Naive thymus-derived CD4-positive, alpha-beta T cell (primary cell): ENCODE measurements at regions not wholly inside any gene's neighbourhood (a gene's known extent, or its start where the extent isn't known, plus 50 kb on each side); places are given as distances from the start of the nearest gene placed in this dataset.
"Not testable (repeated sequence)": the region's sequence is repeated elsewhere in the genome, so short reads cannot be mapped to it uniquely, and the experiment has no call there.

Source experiments
- ATAC-seq: fragments of 150-1000 bp; cut with Tn5 transposase; 2 replicates; pipeline ENCODE4 v1.10.0; 2021; ENCODE audit warnings: mild to moderate bottlenecking, moderate library complexity
- CTCF ChIA-PET: fragments of 350-600 bp; sonication (Branson Sonifier 250); formaldehyde crosslinking; loops from one replicate; lab custom pipeline; 2021; ENCODE audit warnings: antibody characterized with exemption; lab: Charles Lee
- POLR2A ChIA-PET: fragments of 350-600 bp; sonication (Branson Sonifier 250); formaldehyde crosslinking; loops from one replicate; lab custom pipeline; 2021; ENCODE audit warnings: antibody characterized with exemption, inconsistent platforms; lab: Charles Lee
- DNase-seq, 9 donors: peaks; one replicate each; pipeline versions ENCODE4 v3.0.0 to v3.0.0-alpha.2; 2020 to 2022; ENCODE audit warnings: mixed read lengths in 1 of 9
- H3K27ac ChIP-seq: one replicate; pipeline ENCODE4 v1.7.0; 2013; ENCODE audit warnings: mild to moderate bottlenecking, low read depth, low read length, moderate library complexity
- H3K27me3 ChIP-seq, 2 donors: one replicate each; pipeline ENCODE4 v1.7.0; 2013; ENCODE audit warnings: low read length in 2 of 2, mild to moderate bottlenecking in 2 of 2, moderate library complexity in 2 of 2; ENCODE audit not compliant: control insufficient read depth in 2 of 2, insufficient read depth in 2 of 2
- H3K36me3 ChIP-seq, 3 experiments: 1 replicate in 2 of 3; 2 replicates in 1 of 3; pipeline ENCODE4 v1.7.0; 2013; ENCODE audit warnings: low read length in 3 of 3, mild to moderate bottlenecking in 3 of 3, moderate library complexity in 1 of 3; ENCODE audit not compliant: insufficient read depth in 3 of 3, control insufficient read depth in 2 of 3
- H3K4me1 ChIP-seq, 2 donors: one replicate each; pipeline ENCODE4 v1.7.0; 2013; ENCODE audit warnings: low read length in 2 of 2, mild to moderate bottlenecking in 2 of 2, moderate library complexity in 1 of 2; ENCODE audit not compliant: control insufficient read depth in 2 of 2, insufficient read depth in 2 of 2
- H3K4me3 ChIP-seq: 2 replicates; pipeline ENCODE4 v1.7.0; 2013; ENCODE audit warnings: mild to moderate bottlenecking, low read length
- H3K9me3 ChIP-seq, 3 experiments: 1 replicate in 2 of 3; 2 replicates in 1 of 3; pipeline ENCODE4 v1.7.0; 2013; ENCODE audit warnings: low read length in 3 of 3; ENCODE audit not compliant: control insufficient read depth in 2 of 3
- H3K27ac Mint-ChIP-seq, 9 donors: one replicate each; pipeline ENCODE4 v1.8.0; 2020 to 2022; ENCODE audit warnings: mixed read lengths in 9 of 9, mild to moderate bottlenecking in 8 of 9, moderate library complexity in 5 of 9, inconsistent platforms in 2 of 9
- H3K27me3 Mint-ChIP-seq, 5 donors: one replicate each; pipeline ENCODE4 v1.8.0; 2021 to 2022; ENCODE audit warnings: mixed read lengths in 5 of 5, mild to moderate bottlenecking in 1 of 5
- H3K36me3 Mint-ChIP-seq, 5 donors: one replicate each; pipeline ENCODE4 v1.8.0; 2020 to 2022; ENCODE audit warnings: mixed read lengths in 5 of 5, mild to moderate bottlenecking in 3 of 5, inconsistent platforms in 1 of 5
- H3K4me1 Mint-ChIP-seq, 7 donors: one replicate each; pipeline ENCODE4 v1.8.0; 2020 to 2022; ENCODE audit warnings: mixed read lengths in 7 of 7, mild to moderate bottlenecking in 3 of 7, inconsistent platforms in 1 of 7
- H3K4me3 Mint-ChIP-seq, 10 donors: one replicate each; pipeline ENCODE4 v1.8.0; 2020 to 2022; ENCODE audit warnings: mild to moderate bottlenecking in 10 of 10, mixed read lengths in 10 of 10, moderate library complexity in 6 of 10, inconsistent platforms in 2 of 10
- H3K9me3 Mint-ChIP-seq, 11 donors: one replicate each; pipeline ENCODE4 v1.8.0; 2020 to 2022; ENCODE audit warnings: mixed read lengths in 11 of 11, mild to moderate bottlenecking in 4 of 11, inconsistent platforms in 1 of 11, moderate library complexity in 1 of 11
- intact Hi-C, 2 donors: fragments of 100-400 bp; cut with micrococcal nuclease; formaldehyde crosslinking; loops; one replicate each; pipeline ENCODE4 v1.15.1; 2023

DNA sequence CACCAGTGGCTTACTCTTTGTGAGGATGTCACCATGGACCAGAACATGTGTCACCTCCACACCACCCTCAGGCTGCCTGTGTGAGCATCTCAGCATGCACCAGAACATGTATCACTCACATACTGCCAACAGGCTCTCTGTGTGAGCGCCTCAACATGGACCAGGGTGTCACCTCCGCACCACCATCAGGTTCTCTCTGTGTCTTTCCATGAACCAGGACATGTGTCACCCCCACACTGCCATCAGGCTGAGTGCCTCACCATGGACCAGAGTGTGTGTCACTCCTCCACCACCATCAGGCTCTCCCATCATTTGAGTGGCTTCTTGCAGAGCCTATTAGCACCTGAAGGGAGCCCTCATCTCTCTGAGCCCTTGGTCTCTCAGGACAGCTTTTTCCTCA is 125.2 kb downstream of the ZNF648 start:
- DNase-seq (no peak), ATAC-seq (peak; percentile 32)
- Mint-ChIP-seq H3K4me3 (no peak overlapping the region), H3K27ac (no peak overlapping the region), H3K36me3 (no peaks in the 10 kb centered on the region), H3K4me1 (peaks cover 0 to 5% (median 0%) of the 10 kb centered on the region in 7 donors), H3K27me3 (peaks cover 0 to 3% (median 0%) of the 10 kb centered on the region in 5 donors), H3K9me3 (no peaks in the 10 kb centered on the region)
- no peaks in the 10 kb centered on the region for H3K4me1 ChIP-seq
- POLR2A ChIA-PET, result no interaction called here
- intact Hi-C loops, result loop anchor here (2.0 to 10.0 kb wide), 3 partner anchors 119 to 745 kb away; no protein-coding TSS in a partner anchor
- no peaks in the 10 kb centered on the region for H3K9me3 ChIP-seq
- H3K27ac ChIP-seq, result no peak overlapping the region
- no peaks in the 10 kb centered on the region for H3K27me3 ChIP-seq
- CTCF ChIA-PET, result interaction anchor here (1.1 to 1.3 kb wide), 2 partner anchors 118 to 457 kb away, joined by 4 to 6 read pairs; no protein-coding TSS in a partner anchor
- no peaks in the 10 kb centered on the region for H3K36me3 ChIP-seq
- H3K4me3 ChIP-seq, result no peak overlapping the region

DNA sequence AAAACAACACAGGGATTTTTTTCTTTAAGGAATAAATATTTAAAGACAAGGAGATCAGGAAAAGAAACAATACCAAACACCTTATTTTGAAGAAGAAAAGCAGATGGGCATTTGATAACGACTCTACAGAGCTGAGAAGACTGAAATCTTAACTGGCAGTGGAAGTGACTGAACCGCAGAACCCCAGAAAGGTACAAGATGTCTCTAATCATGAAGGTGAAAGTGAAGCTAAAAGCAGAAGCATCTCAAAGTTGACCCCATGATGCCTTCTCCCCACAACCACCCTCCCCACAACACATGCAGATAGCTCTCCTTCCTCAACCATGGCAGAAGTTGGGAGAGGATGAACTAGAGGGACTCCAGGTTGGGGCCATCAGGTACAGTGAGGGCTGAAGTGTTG is 129.6 kb downstream of the ZNF648 start:
- no peaks in the 10 kb centered on the region for H3K9me3 ChIP-seq
- Mint-ChIP-seq H3K36me3 (no peaks in the 10 kb centered on the region), H3K9me3 (no peaks in the 10 kb centered on the region), H3K27me3 (peaks cover 0 to 7% (median 4%) of the 10 kb centered on the region in 5 donors), H3K4me1 (no peaks in the 10 kb centered on the region), H3K27ac (no peak overlapping the region), H3K4me3 (no peak overlapping the region)
- H3K4me1 ChIP-seq, result no peaks in the 10 kb centered on the region
- H3K27me3 ChIP-seq, result no peaks in the 10 kb centered on the region
- POLR2A ChIA-PET, result no interaction called here
- no peaks in the 10 kb centered on the region for H3K36me3 ChIP-seq
- DNase-seq (no peak), ATAC-seq (no peak)
- CTCF ChIA-PET, result no interaction called here
- intact Hi-C loops, result loop anchor here in 1 of 2 donors (10.0 kb wide), 1 partner anchor 123 kb away; no protein-coding TSS in a partner anchor
- H3K4me3 ChIP-seq, result no peak overlapping the region
- no peak overlapping the region for H3K27ac ChIP-seq

DNA sequence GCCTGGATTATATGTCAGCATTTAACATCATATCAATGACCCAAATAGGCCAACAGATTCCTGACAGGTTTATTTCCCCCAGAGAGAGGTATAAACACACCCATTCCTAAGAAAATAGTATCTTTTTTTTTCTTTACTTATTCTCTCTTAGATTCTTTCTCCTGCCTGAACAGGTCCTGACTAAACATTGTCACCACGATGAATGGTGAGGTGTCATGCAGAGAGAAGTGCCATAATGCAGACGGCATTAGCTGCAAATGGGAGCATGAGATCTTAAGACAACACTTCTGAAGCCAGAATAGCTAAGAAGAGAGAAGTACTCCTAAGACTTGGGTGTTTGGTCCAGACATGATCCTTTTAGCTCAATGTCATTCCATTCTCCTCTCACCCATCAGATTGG is 131.3 kb downstream of the ZNF648 start:
- no peaks in the 10 kb centered on the region for H3K9me3 ChIP-seq
- Mint-ChIP-seq H3K27me3 (peaks cover 0 to 8% (median 4%) of the 10 kb centered on the region in 5 donors), H3K36me3 (no peaks in the 10 kb centered on the region), H3K4me3 (no peak overlapping the region), H3K27ac (no peak overlapping the region), H3K4me1 (no peaks in the 10 kb centered on the region), H3K9me3 (peaks cover 0 to 3% (median 0%) of the 10 kb centered on the region in 11 donors)
- no peaks in the 10 kb centered on the region for H3K27me3 ChIP-seq
- CTCF ChIA-PET, result no interaction called here
- H3K4me3 ChIP-seq, result no peak overlapping the region
- ATAC-seq, result no peak
- no peak overlapping the region for H3K27ac ChIP-seq
- H3K4me1 ChIP-seq, result no peaks in the 10 kb centered on the region
- no peaks in the 10 kb centered on the region for H3K36me3 ChIP-seq
- POLR2A ChIA-PET, result no interaction called here
- no peak for DNase-seq
- intact Hi-C loops, result loop anchor here in 1 of 2 donors (10.0 kb wide), 1 partner anchor 125 kb away; no protein-coding TSS in a partner anchor

DNA sequence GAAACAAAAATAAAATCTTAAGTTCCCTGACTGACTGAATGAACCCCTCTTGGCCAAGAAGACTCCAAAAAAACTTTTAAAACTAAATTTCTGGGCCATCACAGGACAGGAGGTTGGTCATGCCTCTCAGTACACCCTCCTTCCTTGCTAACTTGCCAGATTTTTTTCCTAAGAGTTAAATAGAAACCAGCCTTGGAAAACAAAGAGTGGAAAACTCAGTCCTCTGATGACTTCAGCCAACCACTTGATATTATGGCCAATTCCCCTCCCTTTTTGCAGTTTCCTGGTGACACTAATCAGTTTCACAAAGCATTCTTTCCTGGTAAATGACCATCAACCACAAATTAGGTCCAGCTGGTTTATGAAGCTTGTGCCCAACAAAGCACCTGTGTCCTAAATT is 134.8 kb downstream of the ZNF648 start:
- DNase-seq (no peak), ATAC-seq (no peak)
- no peaks in the 10 kb centered on the region for H3K9me3 ChIP-seq
- no peak overlapping the region for H3K4me3 ChIP-seq
- H3K4me1 ChIP-seq, result no peaks in the 10 kb centered on the region
- intact Hi-C loops, result no loop called here
- Mint-ChIP-seq H3K27ac (no peak overlapping the region), H3K27me3 (peaks cover 0 to 8% (median 5%) of the 10 kb centered on the region in 5 donors), H3K9me3 (peaks cover 0 to 5% (median 0%) of the 10 kb centered on the region in 11 donors), H3K4me3 (no peak overlapping the region), H3K4me1 (no peaks in the 10 kb centered on the region), H3K36me3 (no peaks in the 10 kb centered on the region)
- no peaks in the 10 kb centered on the region for H3K27me3 ChIP-seq
- no peak overlapping the region for H3K27ac ChIP-seq
- ChIA-PET CTCF (no interaction called here), POLR2A (no interaction called here)
- H3K36me3 ChIP-seq, result no peaks in the 10 kb centered on the region

DNA sequence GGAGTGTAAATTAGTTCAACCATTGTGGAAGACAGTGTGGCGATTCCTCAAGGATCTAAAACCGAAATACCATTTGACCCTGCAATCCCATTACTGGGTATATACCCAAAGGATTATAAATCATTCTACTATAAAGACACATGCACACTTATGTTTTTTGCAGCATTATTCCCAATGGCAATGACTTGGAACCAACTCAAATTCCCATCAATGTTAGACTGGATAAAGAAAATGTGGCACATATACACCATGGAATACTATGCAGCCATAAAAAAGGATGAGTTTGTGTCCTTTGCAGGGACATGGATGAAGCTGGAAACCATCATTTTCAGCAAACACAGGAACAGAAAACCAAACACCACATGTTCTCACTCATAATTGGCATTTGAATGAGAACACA is 137.5 kb downstream of the ZNF648 start:
- H3K27ac Mint-ChIP-seq, H3K4me3 Mint-ChIP-seq, H3K4me1 Mint-ChIP-seq, H3K4me1 ChIP-seq, H3K36me3 ChIP-seq, H3K27ac ChIP-seq, ATAC-seq, H3K9me3 Mint-ChIP-seq, H3K27me3 ChIP-seq, POLR2A ChIA-PET, intact Hi-C loops, H3K36me3 Mint-ChIP-seq, CTCF ChIA-PET, H3K4me3 ChIP-seq, DNase-seq, H3K9me3 ChIP-seq: not testable (repeated sequence)
- H3K27me3 Mint-ChIP-seq, result peaks cover 6 to 13% (median 11%) of the 10 kb centered on the region in 5 donors

DNA sequence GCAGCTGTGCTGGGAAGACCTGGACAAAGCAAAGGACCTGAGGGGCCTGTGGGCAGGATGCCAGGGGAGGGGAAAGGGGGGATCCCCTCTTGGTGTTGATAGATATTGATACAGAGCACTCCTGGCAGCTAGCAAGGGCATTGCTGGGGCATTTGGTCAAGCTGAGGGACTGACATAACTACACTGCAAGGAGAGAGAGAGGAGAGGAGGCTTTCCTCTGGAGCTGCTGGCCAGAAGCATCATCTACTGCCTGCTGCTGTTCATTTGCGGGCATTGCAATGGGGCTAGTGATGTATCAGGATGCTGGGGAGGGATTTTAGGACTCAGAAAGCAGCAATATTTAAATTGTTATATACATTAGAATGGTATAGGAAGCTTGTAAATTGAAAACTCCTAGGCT is 142.0 kb downstream of the ZNF648 start:
- DNase-seq (no peak), ATAC-seq (no peak)
- no peaks in the 10 kb centered on the region for H3K4me1 Mint-ChIP-seq
- Histone ChIP-seq H3K4me1 (no peaks in the 10 kb centered on the region), H3K4me3 (no peak overlapping the region), H3K27ac (no peak overlapping the region), H3K9me3 (no peaks in the 10 kb centered on the region), H3K27me3 (no peaks in the 10 kb centered on the region), H3K36me3 (no peaks in the 10 kb centered on the region)
- ChIA-PET POLR2A (no interaction called here), CTCF (interaction anchor here (1.0 kb wide), 1 partner anchor 52 kb away, joined by 3 read pairs; no protein-coding TSS in a partner anchor)
- no peak overlapping the region for H3K27ac Mint-ChIP-seq
- H3K9me3 Mint-ChIP-seq, result peaks cover 0 to 5% (median under 1%) of the 10 kb centered on the region in 11 donors
- intact Hi-C loops, result no loop called here
- no peak overlapping the region for H3K4me3 Mint-ChIP-seq
- peaks cover 3 to 27% (median 12%) of the 10 kb centered on the region in 5 donors for H3K27me3 Mint-ChIP-seq
- no peaks in the 10 kb centered on the region for H3K36me3 Mint-ChIP-seq

DNA sequence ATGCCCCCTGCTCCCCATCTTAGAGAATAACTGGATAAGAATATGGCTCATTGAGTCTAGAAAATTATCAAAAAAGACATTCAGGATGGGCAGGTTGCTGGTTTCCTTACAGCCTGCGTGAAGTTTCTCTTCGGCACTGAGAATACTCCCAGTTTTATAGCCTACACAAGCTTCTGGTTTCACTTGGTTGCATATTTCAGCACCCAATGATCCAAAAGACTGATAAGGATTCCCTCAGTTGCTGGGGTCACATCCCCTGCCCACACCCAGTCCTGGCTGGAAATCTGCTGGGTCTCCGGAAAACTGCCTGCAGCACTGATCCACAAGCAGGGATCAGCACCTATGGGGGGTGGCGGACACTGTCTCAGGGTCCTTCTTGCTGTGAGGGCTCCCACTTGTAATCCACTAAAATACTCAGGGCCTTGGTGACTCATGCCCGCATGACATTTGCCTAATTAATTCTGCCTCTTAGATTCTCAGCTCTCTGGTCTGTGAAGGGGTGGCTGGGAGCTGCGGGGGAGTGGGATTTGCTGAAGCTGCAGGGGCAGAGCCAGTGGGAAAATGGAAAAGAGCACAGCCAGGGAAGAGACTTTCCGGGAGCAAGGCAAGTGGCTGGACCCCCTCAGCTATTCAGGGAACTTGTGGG is 142.5 kb downstream of the ZNF648 start:
- ATAC-seq, result no peak
- Histone ChIP-seq H3K9me3 (no peaks in the 10 kb centered on the region), H3K27me3 (no peaks in the 10 kb centered on the region), H3K4me3 (no peak overlapping the region), H3K4me1 (no peaks in the 10 kb centered on the region), H3K27ac (no peak overlapping the region), H3K36me3 (no peaks in the 10 kb centered on the region)
- intact Hi-C loops, result no loop called here
- DNase-seq, result no peak
- Mint-ChIP-seq H3K9me3 (peaks cover 0 to 5% (median 0%) of the 10 kb centered on the region in 11 donors), H3K4me3 (no peak overlapping the region), H3K36me3 (no peaks in the 10 kb centered on the region), H3K4me1 (no peaks in the 10 kb centered on the region), H3K27ac (no peak overlapping the region), H3K27me3 (peaks cover 3 to 27% (median 12%) of the 10 kb centered on the region in 5 donors)
- ChIA-PET CTCF (no interaction called here), POLR2A (no interaction called here)
